Activated CD4-positive, alpha-beta T cell treated with anti-CD3 and anti-CD28 coated beads, Interleukin-2, amount 10 ng/mL, durations not matched to agents 7 days and 5 days (primary cell): ENCODE measurements at regions not wholly inside any gene's neighbourhood (a gene's known extent, or its start where the extent isn't known, plus 50 kb on each side); places are given as distances from the start of the nearest gene placed in this dataset.

Source experiments
- CTCF ChIA-PET: fragments of 350-600 bp; sonication (Branson Sonifier 250); formaldehyde crosslinking; loops from one replicate; lab custom pipeline; 2021; ENCODE audit warnings: antibody characterized with exemption; lab: Charles Lee
- POLR2A ChIA-PET: fragments of 350-600 bp; sonication (Branson Sonifier 250); formaldehyde crosslinking; loops from one replicate; lab custom pipeline; 2021; ENCODE audit warnings: antibody characterized with exemption; lab: Charles Lee
- DNase-seq: peaks from one replicate; pipeline ENCODE4 v3.0.0-alpha.2; 2020
- H3K27ac Mint-ChIP-seq: one replicate; pipeline ENCODE4 v1.8.0; 2021; ENCODE audit warnings: mild to moderate bottlenecking, moderate library complexity, mixed read lengths
- H3K27me3 Mint-ChIP-seq: one replicate; pipeline ENCODE4 v1.8.0; 2021; ENCODE audit warnings: mixed read lengths
- H3K36me3 Mint-ChIP-seq: one replicate; pipeline ENCODE4 v1.8.0; 2021; ENCODE audit warnings: low read depth, mixed read lengths
- H3K4me1 Mint-ChIP-seq: one replicate; pipeline ENCODE4 v1.8.0; 2021; ENCODE audit warnings: mixed read lengths
- H3K4me3 Mint-ChIP-seq: one replicate; pipeline ENCODE4 v1.8.0; 2021; ENCODE audit warnings: mild to moderate bottlenecking, moderate library complexity, mixed read lengths
- H3K9me3 Mint-ChIP-seq: one replicate; pipeline ENCODE4 v1.8.0; 2021; ENCODE audit warnings: mixed read lengths

GRCh38 chr10:54853883-54854282 lies 52.9 kb upstream of the PCDH15 start:
- no peaks in the 10 kb centered on the region for H3K27me3 Mint-ChIP-seq
- H3K27ac Mint-ChIP-seq, result no peak overlapping the region
- no peak for DNase-seq
- ChIA-PET POLR2A (no interaction called here), CTCF (no interaction called here)
- H3K9me3 Mint-ChIP-seq, result no peaks in the 10 kb centered on the region
- H3K4me3 Mint-ChIP-seq, result no peak overlapping the region
- H3K36me3 Mint-ChIP-seq, result no peaks in the 10 kb centered on the region
- no peaks in the 10 kb centered on the region for H3K4me1 Mint-ChIP-seq
